Liver (tissue), 8 donors: ENCODE measurements at regions not wholly inside any gene's neighbourhood (a gene's known extent, or its start where the extent isn't known, plus 50 kb on each side); places are given as distances from the start of the nearest gene placed in this dataset.

Experiments used
- DNase-seq: peaks from one replicate; pipeline ENCODE4 v3.0.0-alpha.2; 2017; ENCODE audit warnings: low spot score
- H3K27ac ChIP-seq, 2 donors: one replicate each; pipeline ENCODE4 v1.7.0; 2013; ENCODE audit warnings: inconsistent platforms in 2 of 2, low read length in 2 of 2, control low read depth in 1 of 2, low read depth in 1 of 2, mild to moderate bottlenecking in 1 of 2
- H3K27me3 ChIP-seq, 4 donors: one replicate each; pipeline versions ENCODE4 v1.6.1 to v1.7.0; 2013; ENCODE audit warnings: low read length in 3 of 4, inconsistent platforms in 1 of 4, mild to moderate bottlenecking in 1 of 4, moderate library complexity in 1 of 4; ENCODE audit not compliant: control insufficient read depth in 4 of 4, insufficient read depth in 4 of 4
- H3K36me3 ChIP-seq, 4 donors: one replicate each; pipeline versions ENCODE4 v1.6.1 to v1.7.0; 2013; ENCODE audit warnings: low read length in 3 of 4, mild to moderate bottlenecking in 3 of 4, low read depth in 1 of 4, moderate library complexity in 1 of 4; ENCODE audit not compliant: control insufficient read depth in 4 of 4, insufficient read depth in 3 of 4
- H3K4me1 ChIP-seq, 4 donors: one replicate each; pipeline versions ENCODE4 v1.6.1 to v1.7.0; 2013; ENCODE audit warnings: low read length in 3 of 4, mild to moderate bottlenecking in 3 of 4, moderate library complexity in 1 of 4; ENCODE audit not compliant: control insufficient read depth in 4 of 4, insufficient read depth in 4 of 4
- H3K4me3 ChIP-seq, 3 donors: one replicate each; pipeline versions ENCODE4 v1.6.1 to v1.7.0; 2013; ENCODE audit warnings: low read length in 3 of 3, control low read depth in 1 of 3, low read depth in 1 of 3, mild to moderate bottlenecking in 1 of 3
- H3K9ac ChIP-seq, 2 donors: one replicate each; pipeline ENCODE4 v1.7.0; 2013; ENCODE audit warnings: low read length in 2 of 2, mild to moderate bottlenecking in 2 of 2, moderate library complexity in 2 of 2, control low read depth in 1 of 2, low read depth in 1 of 2
- H3K9me3 ChIP-seq, 4 donors: one replicate each; pipeline versions ENCODE4 v1.6.1 to v1.7.0; 2013; ENCODE audit warnings: low read length in 3 of 4; ENCODE audit not compliant: control insufficient read depth in 4 of 4
- EGR1 ChIP-seq, 2 donors: IDR thresholded peaks; 2 replicates each; pipeline ENCODE4 v1.6.1; 2016 to 2018; ENCODE audit warnings: antibody characterized with exemption in 2 of 2, low read depth in 2 of 2
- FOXA1 ChIP-seq: IDR thresholded peaks from 2 replicates; pipeline ENCODE4 v1.6.1; 2016; ENCODE audit warnings: antibody characterized with exemption
- FOXA2 ChIP-seq: IDR thresholded peaks from 2 replicates; pipeline ENCODE4 v1.6.1; 2016; ENCODE audit warnings: antibody characterized with exemption
- GABPA ChIP-seq, 2 donors: IDR thresholded peaks in 1 of 2; conservative IDR thresholded peaks in 1 of 2; 2 replicates each; pipeline ENCODE4 v1.6.1; 2016; ENCODE audit warnings: antibody characterized with exemption in 2 of 2, mild to moderate bottlenecking in 1 of 2, moderate library complexity in 1 of 2
- HNF4G ChIP-seq: IDR thresholded peaks from 2 replicates; pipeline ENCODE4 v1.6.1; 2016; ENCODE audit warnings: antibody characterized with exemption
- JUND ChIP-seq, 2 donors: IDR thresholded peaks; 2 replicates each; pipeline ENCODE4 v1.6.1; 2016; ENCODE audit warnings: antibody characterized with exemption in 2 of 2
- NR2F2 ChIP-seq: IDR thresholded peaks from 2 replicates; pipeline ENCODE4 v1.6.1; 2016; ENCODE audit warnings: antibody characterized with exemption
- RAD21 ChIP-seq, 2 donors: IDR thresholded peaks; 2 replicates each; pipeline ENCODE4 v1.6.1; 2016; ENCODE audit warnings: antibody characterized with exemption in 2 of 2, mild to moderate bottlenecking in 2 of 2
- RXRA ChIP-seq, 2 donors: IDR thresholded peaks; 2 replicates each; pipeline ENCODE4 v1.6.1; 2017 to 2018; ENCODE audit warnings: antibody characterized with exemption in 2 of 2, mild to moderate bottlenecking in 1 of 2
- SP1 ChIP-seq: IDR thresholded peaks from 2 replicates; pipeline ENCODE4 v1.6.1; 2018; ENCODE audit warnings: antibody characterized with exemption, mild to moderate bottlenecking
- TAF1 ChIP-seq: conservative IDR thresholded peaks from 2 replicates; pipeline ENCODE4 v1.6.1; 2016; ENCODE audit warnings: antibody characterized with exemption, mild to moderate bottlenecking
- WGBS: extraction: QIAGEN DNeasy Blood & Tissue Kit; methylation state at CpG from one replicate; pipeline ENCODE4 v1.1.7; 2013; 5-methylcytosine and 5-hydroxymethylcytosine counted together
- TF ChIP-seq, protein P1 (sequence below): IDR thresholded peaks from 2 replicates; pipeline ENCODE4 v1.6.1; 2016; ENCODE audit warnings: antibody characterized with exemption
- TF ChIP-seq, protein P2 (sequence below): IDR thresholded peaks from 2 replicates; pipeline ENCODE4 v1.6.1; 2016; ENCODE audit warnings: antibody characterized with exemption, mild to moderate bottlenecking
- TF ChIP-seq, protein P3 (sequence below): fragments of 150-350 bp; IDR thresholded peaks from 2 replicates; pipeline ENCODE4 v1.5.1; 2017; ENCODE audit warnings: improper control_type of control experiment, low read depth, low read length; ENCODE audit not compliant: missing input control
- TF ChIP-seq, protein P4 (sequence below): IDR thresholded peaks from 2 replicates; pipeline ENCODE4 v1.6.1; 2016; ENCODE audit warnings: antibody characterized with exemption
- donor health status: healthy.
- donor health status: healthy.
- donor health status: healthy.
- donor health status: healthy.
- donor health status: healthy.

DNA sequence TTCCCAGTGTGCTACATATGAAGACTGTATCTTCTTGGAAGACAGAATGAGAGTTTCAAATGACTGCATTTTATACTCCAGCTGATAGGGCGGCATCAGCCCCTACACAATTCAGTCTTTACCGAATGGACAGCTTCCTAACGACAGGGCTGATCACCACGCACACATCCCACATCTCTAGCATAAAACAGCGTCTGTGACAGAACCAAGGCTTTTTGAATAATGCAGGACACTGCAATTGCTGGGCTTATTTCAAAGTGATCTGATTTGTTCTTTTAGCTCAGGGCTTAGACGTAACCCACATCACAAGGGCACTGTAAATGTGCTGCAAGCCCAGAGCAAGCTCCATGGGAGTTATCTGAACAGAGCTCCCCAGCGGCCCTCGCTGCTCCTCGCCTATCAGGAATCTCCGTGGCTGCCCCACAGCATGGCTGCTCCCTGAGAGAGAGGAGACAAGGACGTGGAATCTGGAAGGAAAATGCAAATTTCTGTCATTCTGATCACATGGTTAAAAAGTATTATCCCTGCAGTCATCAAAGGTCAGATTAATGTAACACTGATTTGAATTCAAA, 158.5 kb upstream of the ALKAL2 start:
- Histone ChIP-seq H3K36me3 (no peaks in the 10 kb centered on the region), H3K9me3 (no peaks in the 10 kb centered on the region), H3K27me3 (no peaks in the 10 kb centered on the region), H3K27ac (no peak overlapping the region), H3K4me1 (no peaks in the 10 kb centered on the region), H3K4me3 (no peak overlapping the region), H3K9ac (no peak overlapping the region)
- TF ChIP-seq GABPA (IDR thresholded peaks at IDR 0.05 in 1 of 2, conservative IDR thresholded peaks at IDR 0.05 in 1 of 2): no peak
- TF ChIP-seq EGR1 (IDR thresholded peaks at IDR 0.05; ENCODE audit: low read depth in 2 of 2): no peak
- TF ChIP-seq, protein P1, sequence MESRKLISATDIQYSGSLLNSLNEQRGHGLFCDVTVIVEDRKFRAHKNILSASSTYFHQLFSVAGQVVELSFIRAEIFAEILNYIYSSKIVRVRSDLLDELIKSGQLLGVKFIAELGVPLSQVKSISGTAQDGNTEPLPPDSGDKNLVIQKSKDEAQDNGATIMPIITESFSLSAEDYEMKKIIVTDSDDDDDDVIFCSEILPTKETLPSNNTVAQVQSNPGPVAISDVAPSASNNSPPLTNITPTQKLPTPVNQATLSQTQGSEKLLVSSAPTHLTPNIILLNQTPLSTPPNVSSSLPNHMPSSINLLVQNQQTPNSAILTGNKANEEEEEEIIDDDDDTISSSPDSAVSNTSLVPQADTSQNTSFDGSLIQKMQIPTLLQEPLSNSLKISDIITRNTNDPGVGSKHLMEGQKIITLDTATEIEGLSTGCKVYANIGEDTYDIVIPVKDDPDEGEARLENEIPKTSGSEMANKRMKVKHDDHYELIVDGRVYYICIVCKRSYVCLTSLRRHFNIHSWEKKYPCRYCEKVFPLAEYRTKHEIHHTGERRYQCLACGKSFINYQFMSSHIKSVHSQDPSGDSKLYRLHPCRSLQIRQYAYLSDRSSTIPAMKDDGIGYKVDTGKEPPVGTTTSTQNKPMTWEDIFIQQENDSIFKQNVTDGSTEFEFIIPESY: no peak
- no peak for TF ChIP-seq HNF4G
- TF ChIP-seq, protein P2, sequence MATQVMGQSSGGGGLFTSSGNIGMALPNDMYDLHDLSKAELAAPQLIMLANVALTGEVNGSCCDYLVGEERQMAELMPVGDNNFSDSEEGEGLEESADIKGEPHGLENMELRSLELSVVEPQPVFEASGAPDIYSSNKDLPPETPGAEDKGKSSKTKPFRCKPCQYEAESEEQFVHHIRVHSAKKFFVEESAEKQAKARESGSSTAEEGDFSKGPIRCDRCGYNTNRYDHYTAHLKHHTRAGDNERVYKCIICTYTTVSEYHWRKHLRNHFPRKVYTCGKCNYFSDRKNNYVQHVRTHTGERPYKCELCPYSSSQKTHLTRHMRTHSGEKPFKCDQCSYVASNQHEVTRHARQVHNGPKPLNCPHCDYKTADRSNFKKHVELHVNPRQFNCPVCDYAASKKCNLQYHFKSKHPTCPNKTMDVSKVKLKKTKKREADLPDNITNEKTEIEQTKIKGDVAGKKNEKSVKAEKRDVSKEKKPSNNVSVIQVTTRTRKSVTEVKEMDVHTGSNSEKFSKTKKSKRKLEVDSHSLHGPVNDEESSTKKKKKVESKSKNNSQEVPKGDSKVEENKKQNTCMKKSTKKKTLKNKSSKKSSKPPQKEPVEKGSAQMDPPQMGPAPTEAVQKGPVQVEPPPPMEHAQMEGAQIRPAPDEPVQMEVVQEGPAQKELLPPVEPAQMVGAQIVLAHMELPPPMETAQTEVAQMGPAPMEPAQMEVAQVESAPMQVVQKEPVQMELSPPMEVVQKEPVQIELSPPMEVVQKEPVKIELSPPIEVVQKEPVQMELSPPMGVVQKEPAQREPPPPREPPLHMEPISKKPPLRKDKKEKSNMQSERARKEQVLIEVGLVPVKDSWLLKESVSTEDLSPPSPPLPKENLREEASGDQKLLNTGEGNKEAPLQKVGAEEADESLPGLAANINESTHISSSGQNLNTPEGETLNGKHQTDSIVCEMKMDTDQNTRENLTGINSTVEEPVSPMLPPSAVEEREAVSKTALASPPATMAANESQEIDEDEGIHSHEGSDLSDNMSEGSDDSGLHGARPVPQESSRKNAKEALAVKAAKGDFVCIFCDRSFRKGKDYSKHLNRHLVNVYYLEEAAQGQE: no peak
- no peak for TF ChIP-seq RAD21 (IDR thresholded peaks at IDR 0.05)
- TF ChIP-seq FOXA1: no peak
- no peak for TF ChIP-seq RXRA (IDR thresholded peaks at IDR 0.05)
- TF ChIP-seq NR2F2: no peak
- TF ChIP-seq FOXA2: no peak
- TF ChIP-seq JUND (IDR thresholded peaks at IDR 0.05): no peak
- TF ChIP-seq, protein P3, sequence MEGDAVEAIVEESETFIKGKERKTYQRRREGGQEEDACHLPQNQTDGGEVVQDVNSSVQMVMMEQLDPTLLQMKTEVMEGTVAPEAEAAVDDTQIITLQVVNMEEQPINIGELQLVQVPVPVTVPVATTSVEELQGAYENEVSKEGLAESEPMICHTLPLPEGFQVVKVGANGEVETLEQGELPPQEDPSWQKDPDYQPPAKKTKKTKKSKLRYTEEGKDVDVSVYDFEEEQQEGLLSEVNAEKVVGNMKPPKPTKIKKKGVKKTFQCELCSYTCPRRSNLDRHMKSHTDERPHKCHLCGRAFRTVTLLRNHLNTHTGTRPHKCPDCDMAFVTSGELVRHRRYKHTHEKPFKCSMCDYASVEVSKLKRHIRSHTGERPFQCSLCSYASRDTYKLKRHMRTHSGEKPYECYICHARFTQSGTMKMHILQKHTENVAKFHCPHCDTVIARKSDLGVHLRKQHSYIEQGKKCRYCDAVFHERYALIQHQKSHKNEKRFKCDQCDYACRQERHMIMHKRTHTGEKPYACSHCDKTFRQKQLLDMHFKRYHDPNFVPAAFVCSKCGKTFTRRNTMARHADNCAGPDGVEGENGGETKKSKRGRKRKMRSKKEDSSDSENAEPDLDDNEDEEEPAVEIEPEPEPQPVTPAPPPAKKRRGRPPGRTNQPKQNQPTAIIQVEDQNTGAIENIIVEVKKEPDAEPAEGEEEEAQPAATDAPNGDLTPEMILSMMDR: no peak
- TF ChIP-seq, protein P4, sequence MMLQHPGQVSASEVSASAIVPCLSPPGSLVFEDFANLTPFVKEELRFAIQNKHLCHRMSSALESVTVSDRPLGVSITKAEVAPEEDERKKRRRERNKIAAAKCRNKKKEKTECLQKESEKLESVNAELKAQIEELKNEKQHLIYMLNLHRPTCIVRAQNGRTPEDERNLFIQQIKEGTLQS: no peak
- no peak for TF ChIP-seq TAF1
- WGBS: 67% methylated on average over 11 of the region's 11 CpGs
- DNase-seq: no peak

DNA sequence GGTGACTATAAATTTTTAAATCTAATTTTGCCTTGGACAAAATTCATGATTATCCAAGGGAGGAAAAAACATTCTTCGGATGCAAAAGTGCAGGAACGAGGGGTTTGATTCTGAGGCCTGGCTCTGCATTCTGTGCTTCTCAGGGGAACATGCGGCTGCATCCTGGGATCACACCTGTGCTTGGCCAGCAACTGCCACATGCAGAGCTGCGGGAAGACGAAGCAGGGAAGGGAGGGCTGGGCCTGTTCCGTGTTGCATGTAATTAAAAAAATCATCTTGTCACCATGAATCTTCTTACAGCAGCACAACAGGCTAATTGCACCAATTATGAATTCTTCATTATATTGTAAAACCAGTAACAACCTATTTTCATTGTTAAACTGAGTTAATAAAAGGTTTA, 158.0 kb upstream of the ALKAL2 start:
- no peak for DNase-seq
- H3K27ac ChIP-seq: no peak overlapping the region
- TF ChIP-seq JUND (IDR thresholded peaks at IDR 0.05): no peak
- no peak for TF ChIP-seq GABPA (IDR thresholded peaks at IDR 0.05 in 1 of 2, conservative IDR thresholded peaks at IDR 0.05 in 1 of 2)
- no peak for TF ChIP-seq SP1
- no peak for TF ChIP-seq TAF1
- TF ChIP-seq, protein P1: no peak
- TF ChIP-seq, protein P2: no peak
- no peaks in the 10 kb centered on the region for H3K9me3 ChIP-seq
- H3K4me1 ChIP-seq: no peaks in the 10 kb centered on the region
- H3K27me3 ChIP-seq: no peaks in the 10 kb centered on the region
- H3K9ac ChIP-seq: no peak overlapping the region
- H3K36me3 ChIP-seq: no peaks in the 10 kb centered on the region
- 75% methylated on average over 6 of the region's 6 CpGs for WGBS
- no peak overlapping the region for H3K4me3 ChIP-seq
